PC-3 (cell line): ENCODE measurements at regions not wholly inside any gene's neighbourhood (a gene's known extent, or its start where the extent isn't known, plus 50 kb on each side); places are given as distances from the start of the nearest gene placed in this dataset.

Source experiments
- EZH2 ChIP-seq: fragments of 300-600 bp; sonication (generic); IDR thresholded peaks from one replicate; pipeline ENCODE4 v1.6.1; 2017; ENCODE audit warnings: antibody characterized with exemption, mild to moderate bottlenecking, low read length; ENCODE audit not compliant: unreplicated experiment
- EZH2phosphoT487 ChIP-seq: fragments of 300-600 bp; sonication (generic); IDR thresholded peaks from 2 replicates; pipeline ENCODE4 v1.6.1; 2018; ENCODE audit warnings: mild to moderate bottlenecking, antibody characterized with exemption, low read length, borderline replicate concordance
- TF ChIP-seq, protein P1 (sequence below): fragments of 300-600 bp; sonication (generic); conservative IDR thresholded peaks from 2 replicates; pipeline ENCODE4 v1.5.1; 2017; ENCODE audit warnings: antibody characterized with exemption, low read depth, mild to moderate bottlenecking, low read length

DNA sequence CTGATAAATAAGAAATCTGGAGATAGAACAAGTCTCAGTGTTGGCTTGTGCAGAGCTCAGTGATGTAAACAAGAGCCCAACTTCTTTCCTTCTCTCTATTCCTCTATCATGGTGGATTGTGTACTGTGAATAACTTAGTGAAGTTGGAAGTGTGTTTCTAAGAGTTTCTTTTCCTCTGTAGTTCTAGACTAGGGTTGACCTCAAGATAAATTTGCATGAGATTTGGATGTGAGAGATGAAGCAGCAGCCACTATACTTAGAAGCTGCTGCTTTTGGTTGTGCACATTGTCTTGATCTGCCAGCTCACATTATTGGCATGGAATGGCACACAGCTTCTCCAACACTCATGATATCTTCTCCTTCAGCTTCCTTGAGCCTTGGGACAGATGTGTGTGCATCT lies 198.9 kb upstream of the ZP4 start:
- TF ChIP-seq, protein P1, sequence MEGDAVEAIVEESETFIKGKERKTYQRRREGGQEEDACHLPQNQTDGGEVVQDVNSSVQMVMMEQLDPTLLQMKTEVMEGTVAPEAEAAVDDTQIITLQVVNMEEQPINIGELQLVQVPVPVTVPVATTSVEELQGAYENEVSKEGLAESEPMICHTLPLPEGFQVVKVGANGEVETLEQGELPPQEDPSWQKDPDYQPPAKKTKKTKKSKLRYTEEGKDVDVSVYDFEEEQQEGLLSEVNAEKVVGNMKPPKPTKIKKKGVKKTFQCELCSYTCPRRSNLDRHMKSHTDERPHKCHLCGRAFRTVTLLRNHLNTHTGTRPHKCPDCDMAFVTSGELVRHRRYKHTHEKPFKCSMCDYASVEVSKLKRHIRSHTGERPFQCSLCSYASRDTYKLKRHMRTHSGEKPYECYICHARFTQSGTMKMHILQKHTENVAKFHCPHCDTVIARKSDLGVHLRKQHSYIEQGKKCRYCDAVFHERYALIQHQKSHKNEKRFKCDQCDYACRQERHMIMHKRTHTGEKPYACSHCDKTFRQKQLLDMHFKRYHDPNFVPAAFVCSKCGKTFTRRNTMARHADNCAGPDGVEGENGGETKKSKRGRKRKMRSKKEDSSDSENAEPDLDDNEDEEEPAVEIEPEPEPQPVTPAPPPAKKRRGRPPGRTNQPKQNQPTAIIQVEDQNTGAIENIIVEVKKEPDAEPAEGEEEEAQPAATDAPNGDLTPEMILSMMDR: no peak
- no peak for TF ChIP-seq EZH2phosphoT487
- TF ChIP-seq EZH2: no peak
